ENCODE measurements at regions not wholly inside any gene's neighbourhood (a gene's known extent, or its start where the extent isn't known, plus 50 kb on each side); places are given as distances from the start of the nearest gene placed in this dataset.

GRCh38 chr2:175840256-175840655 lies 161.8 kb downstream of the LNPK start:
- Histone ChIP-seq H3K27ac (no peak overlapping the region), H3K4me3 (ENCODE audit: low read depth in 1 of 2, low read length in 1 of 2) (no peak overlapping the region), H3K27me3 (peaks cover 24% of the 10 kb centered on the region), H3K36me3 (no peaks in the 10 kb centered on the region), H3K4me1 (ENCODE audit: control insufficient read depth in 1 of 2, insufficient read depth in 1 of 2, low read depth in 1 of 2, low read length in 1 of 2) (no peaks in the 10 kb centered on the region), H3K9me3 (no peaks in the 10 kb centered on the region)
- no peak for TF ChIP-seq CTCF (IDR thresholded peaks at IDR 0.05)

DNA sequence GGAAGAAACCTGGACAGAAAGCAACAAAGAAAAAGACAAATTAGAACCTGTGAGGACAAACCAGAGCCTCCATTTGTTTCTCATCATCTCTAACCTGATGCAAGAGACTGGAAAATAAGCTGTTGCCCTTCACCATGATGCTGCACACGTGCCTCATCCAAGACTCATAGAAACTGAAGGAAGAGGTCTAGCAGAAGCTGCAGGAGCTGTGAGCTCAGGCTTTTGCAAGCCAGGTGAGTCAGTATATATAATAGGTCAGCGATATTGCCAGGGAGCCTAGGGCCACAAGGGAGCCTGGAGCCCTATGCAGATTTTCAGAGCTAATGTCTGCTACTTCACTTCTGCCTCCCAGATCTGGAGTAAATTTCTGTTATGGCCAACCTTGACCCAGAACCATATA lies 163.1 kb downstream of the LNPK start:
- no peak overlapping the region for H3K4me3 ChIP-seq (ENCODE audit: low read depth in 1 of 2, low read length in 1 of 2)
- no peak for TF ChIP-seq CTCF (IDR thresholded peaks at IDR 0.05)
- no peaks in the 10 kb centered on the region for H3K36me3 ChIP-seq
- no peaks in the 10 kb centered on the region for H3K9me3 ChIP-seq
- H3K27me3 ChIP-seq: peaks cover 37% of the 10 kb centered on the region
- no peak overlapping the region for H3K27ac ChIP-seq
- no peaks in the 10 kb centered on the region for H3K4me1 ChIP-seq (ENCODE audit: control insufficient read depth in 1 of 2, insufficient read depth in 1 of 2, low read depth in 1 of 2, low read length in 1 of 2)

GRCh38 chr2:175837046-175837445 lies 165.0 kb downstream of the LNPK start:
- no peak for TF ChIP-seq CTCF (IDR thresholded peaks at IDR 0.05)
- Histone ChIP-seq H3K9me3 (no peaks in the 10 kb centered on the region), H3K36me3 (no peaks in the 10 kb centered on the region), H3K4me3 (ENCODE audit: low read depth in 1 of 2, low read length in 1 of 2) (no peak overlapping the region), H3K27ac (no peak overlapping the region), H3K4me1 (ENCODE audit: control insufficient read depth in 1 of 2, insufficient read depth in 1 of 2, low read depth in 1 of 2, low read length in 1 of 2) (no peaks in the 10 kb centered on the region), H3K27me3 (peaks cover 56% of the 10 kb centered on the region)

DNA sequence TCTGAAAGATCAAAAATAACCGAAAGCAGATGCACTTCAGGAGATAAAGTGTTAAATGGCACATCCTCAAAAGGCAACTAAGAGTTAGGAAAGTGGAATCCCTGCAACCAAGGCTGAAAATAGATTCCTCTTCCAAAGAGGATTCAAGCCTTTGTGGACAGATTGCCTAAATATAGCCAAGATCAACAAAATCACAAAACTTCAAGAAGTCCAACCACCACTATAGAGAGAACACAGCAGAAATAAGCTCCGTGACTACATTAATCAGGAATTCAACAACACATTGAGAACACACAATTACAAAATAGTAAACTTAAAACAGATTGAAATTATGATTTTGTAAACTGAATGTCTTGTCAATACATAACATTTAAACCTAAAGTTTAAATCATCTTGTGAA lies 165.7 kb downstream of the LNPK start:
- no peak for TF ChIP-seq CTCF (IDR thresholded peaks at IDR 0.05)
- Histone ChIP-seq H3K27me3 (peaks cover 60% of the 10 kb centered on the region), H3K36me3 (no peaks in the 10 kb centered on the region), H3K4me3 (ENCODE audit: low read depth in 1 of 2, low read length in 1 of 2) (no peak overlapping the region), H3K9me3 (no peaks in the 10 kb centered on the region), H3K27ac (no peak overlapping the region), H3K4me1 (ENCODE audit: control insufficient read depth in 1 of 2, insufficient read depth in 1 of 2, low read depth in 1 of 2, low read length in 1 of 2) (no peaks in the 10 kb centered on the region)

GRCh38 chr2:175834477-175834876 lies 167.6 kb downstream of the LNPK start:
- TF ChIP-seq CTCF (IDR thresholded peaks at IDR 0.05): no peak
- no peaks in the 10 kb centered on the region for H3K9me3 ChIP-seq
- H3K27me3 ChIP-seq: peaks cover 64% of the 10 kb centered on the region
- no peak overlapping the region for H3K4me3 ChIP-seq (ENCODE audit: low read depth in 1 of 2, low read length in 1 of 2)
- H3K4me1 ChIP-seq (ENCODE audit: control insufficient read depth in 1 of 2, insufficient read depth in 1 of 2, low read depth in 1 of 2, low read length in 1 of 2): no peaks in the 10 kb centered on the region
- no peaks in the 10 kb centered on the region for H3K36me3 ChIP-seq
- no peak overlapping the region for H3K27ac ChIP-seq

DNA sequence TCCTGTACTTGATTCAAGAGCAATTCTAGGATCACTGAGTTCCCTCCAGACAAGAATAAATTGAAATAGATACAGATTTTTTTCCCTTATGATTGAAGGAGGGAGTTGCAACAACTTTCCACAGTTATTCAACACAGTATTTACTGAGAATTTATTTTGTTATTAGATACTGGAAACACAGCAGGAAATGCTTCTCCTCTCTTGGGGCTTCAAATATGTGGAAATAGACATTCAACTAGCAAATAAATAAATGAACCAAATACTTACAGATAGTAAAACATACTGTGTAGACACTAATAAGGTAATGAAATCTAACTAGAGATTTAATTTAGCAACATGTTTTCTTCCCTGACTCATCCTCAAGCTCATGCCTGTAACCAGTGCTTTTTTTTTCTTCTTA lies 169.2 kb downstream of the LNPK start:
- Histone ChIP-seq H3K4me1 (ENCODE audit: control insufficient read depth in 1 of 2, insufficient read depth in 1 of 2, low read depth in 1 of 2, low read length in 1 of 2) (no peaks in the 10 kb centered on the region), H3K27me3 (peaks cover 58% of the 10 kb centered on the region), H3K27ac (no peak overlapping the region), H3K4me3 (ENCODE audit: low read depth in 1 of 2, low read length in 1 of 2) (no peak overlapping the region), H3K9me3 (no peaks in the 10 kb centered on the region), H3K36me3 (no peaks in the 10 kb centered on the region)
- TF ChIP-seq CTCF (IDR thresholded peaks at IDR 0.05): no peak
